ENCODE measurements at regions not wholly inside any gene's neighbourhood (a gene's known extent, or its start where the extent isn't known, plus 50 kb on each side); places are given as distances from the start of the nearest gene placed in this dataset.

DNA sequence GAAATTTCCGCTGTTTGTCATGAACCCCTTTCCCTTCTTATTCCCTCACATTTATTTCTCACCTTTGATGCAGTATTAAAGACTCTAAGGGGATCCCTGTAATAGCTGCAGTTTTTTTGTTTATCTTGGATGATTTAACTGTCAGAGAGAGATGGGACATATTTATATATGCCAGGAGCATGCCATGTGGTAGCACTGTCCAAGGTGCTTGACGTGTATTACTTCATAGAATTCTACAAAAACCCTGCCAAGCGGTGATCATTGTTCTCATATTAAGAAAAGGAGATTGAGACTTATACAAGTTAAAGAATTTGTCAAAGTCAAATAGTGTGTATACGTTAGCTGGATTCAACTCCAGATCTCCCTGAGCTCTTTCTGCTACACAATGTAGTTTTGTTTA, 78.2 kb downstream of the SPRY1 start:
- no peak overlapping the region for H3K27ac Mint-ChIP-seq (ENCODE audit: unreplicated experiment)
- TF ChIP-seq CTCF (conservative IDR thresholded peaks at IDR 0.05): no peak

DNA sequence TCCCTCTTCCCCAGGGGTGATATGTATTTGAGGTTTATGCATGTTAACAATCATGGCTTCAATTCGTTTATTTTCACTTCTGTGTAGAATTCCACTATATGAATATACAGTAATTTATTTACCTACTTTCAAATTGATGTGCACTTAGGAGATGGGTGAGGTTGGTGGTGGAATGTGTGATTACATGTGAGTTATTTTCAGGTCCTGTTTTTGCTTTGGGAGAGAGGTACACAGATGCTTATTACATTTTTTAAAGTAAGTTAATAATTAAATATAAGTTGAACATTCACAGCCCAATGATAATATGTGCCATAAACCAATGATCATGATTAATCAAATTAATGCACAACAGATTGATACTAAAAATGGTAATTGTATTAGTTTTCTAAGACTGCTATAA, 79.5 kb downstream of the SPRY1 start:
- Mint-ChIP-seq H3K4me3 (no peak overlapping the region), H3K27me3 (ENCODE audit: low read depth) (no peaks in the 10 kb centered on the region)
- TF ChIP-seq CTCF (conservative IDR thresholded peaks at IDR 0.05): no peak

More for the DNA sequence above, 78.2 kb downstream of the SPRY1 start:
- Mint-ChIP-seq H3K36me3 (ENCODE audit: low read depth) (no peaks in the 10 kb centered on the region), H3K27me3 (ENCODE audit: low read depth) (no peaks in the 10 kb centered on the region), H3K4me1 (peaks cover 43% of the 10 kb centered on the region), H3K9me3 (no peaks in the 10 kb centered on the region), H3K4me3 (no peak overlapping the region)
- DNase-seq (ENCODE audit: low read depth, low spot score): no peak

DNA sequence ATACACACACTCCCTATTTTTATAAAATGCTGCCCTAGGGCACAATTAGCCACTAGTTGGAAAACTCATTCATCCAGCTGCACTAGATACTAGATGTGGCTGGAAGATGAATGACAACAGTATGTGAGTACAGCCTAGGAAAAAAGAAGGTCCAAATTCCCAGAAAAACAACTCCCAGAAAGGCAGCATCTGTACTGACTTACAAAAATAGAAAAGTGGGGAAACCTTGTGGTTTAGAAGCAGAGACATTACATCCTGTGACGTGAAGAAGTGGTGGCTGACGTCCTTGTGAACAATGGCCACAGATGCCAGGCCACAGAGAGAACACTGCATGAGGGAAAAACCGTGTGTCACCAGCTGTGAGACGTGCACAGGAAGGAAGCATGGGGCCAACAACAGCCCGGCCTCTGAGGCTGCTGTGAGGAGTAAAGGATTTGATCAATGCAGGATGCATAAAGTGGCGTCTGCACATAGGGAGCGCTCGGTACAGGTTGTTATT, 81.2 kb downstream of the SPRY1 start:
- Mint-ChIP-seq H3K36me3 (ENCODE audit: low read depth) (no peaks in the 10 kb centered on the region), H3K27ac (ENCODE audit: unreplicated experiment) (peak overlapping the region; percentile 63), H3K9me3 (no peaks in the 10 kb centered on the region), H3K4me3 (peak overlapping the region; percentile 19), H3K27me3 (ENCODE audit: low read depth) (no peaks in the 10 kb centered on the region), H3K4me1 (peaks cover 37% of the 10 kb centered on the region)
- TF ChIP-seq CTCF (conservative IDR thresholded peaks at IDR 0.05): no peak
- no peak for DNase-seq (ENCODE audit: low read depth, low spot score)

More for the DNA sequence above, 79.5 kb downstream of the SPRY1 start:
- H3K36me3 Mint-ChIP-seq (ENCODE audit: low read depth): no peaks in the 10 kb centered on the region
- no peak overlapping the region for H3K27ac Mint-ChIP-seq (ENCODE audit: unreplicated experiment)
- no peak for DNase-seq (ENCODE audit: low read depth, low spot score)
- no peaks in the 10 kb centered on the region for H3K9me3 Mint-ChIP-seq
- peaks cover 41% of the 10 kb centered on the region for H3K4me1 Mint-ChIP-seq

- Mint-ChIP-seq H3K4me1 (peaks cover 43% of the 10 kb centered on the region), H3K9me3 (no peaks in the 10 kb centered on the region), H3K27ac (ENCODE audit: unreplicated experiment) (peak overlapping the region; percentile 65), H3K27me3 (ENCODE audit: low read depth) (no peaks in the 10 kb centered on the region), H3K4me3 (no peak overlapping the region), H3K36me3 (ENCODE audit: low read depth) (no peaks in the 10 kb centered on the region)
- DNase-seq (ENCODE audit: low read depth, low spot score): no peak
- no peak for TF ChIP-seq CTCF (conservative IDR thresholded peaks at IDR 0.05)
Observed at GRCh38 chr4:123478859-123479345, 82.3 kb downstream of the SPRY1 start.

- H3K36me3 Mint-ChIP-seq (ENCODE audit: low read depth): no peaks in the 10 kb centered on the region
- DNase-seq (ENCODE audit: low read depth, low spot score): no peak
- H3K4me3 Mint-ChIP-seq: no peak overlapping the region
- peaks cover 43% of the 10 kb centered on the region for H3K4me1 Mint-ChIP-seq
- no peak overlapping the region for H3K27ac Mint-ChIP-seq (ENCODE audit: unreplicated experiment)
- TF ChIP-seq CTCF (conservative IDR thresholded peaks at IDR 0.05): no peak
- H3K27me3 Mint-ChIP-seq (ENCODE audit: low read depth): no peaks in the 10 kb centered on the region
- no peaks in the 10 kb centered on the region for H3K9me3 Mint-ChIP-seq
Observed at GRCh38 chr4:123479944-123480343, 83.3 kb downstream of the SPRY1 start.
